GM11168 (cell line): ENCODE measurements at regions not wholly inside any gene's neighbourhood (a gene's known extent, or its start where the extent isn't known, plus 50 kb on each side); places are given as distances from the start of the nearest gene placed in this dataset.

Source experiments
- in situ Hi-C: fragments of 300-500 bp; cut with MboI; formaldehyde crosslinking; loops from one replicate; pipeline ENCODE4 v1.12.0; 2022; ENCODE audit warnings: low sequenced_read_pairs; ENCODE audit not compliant: unreplicated experiment

DNA sequence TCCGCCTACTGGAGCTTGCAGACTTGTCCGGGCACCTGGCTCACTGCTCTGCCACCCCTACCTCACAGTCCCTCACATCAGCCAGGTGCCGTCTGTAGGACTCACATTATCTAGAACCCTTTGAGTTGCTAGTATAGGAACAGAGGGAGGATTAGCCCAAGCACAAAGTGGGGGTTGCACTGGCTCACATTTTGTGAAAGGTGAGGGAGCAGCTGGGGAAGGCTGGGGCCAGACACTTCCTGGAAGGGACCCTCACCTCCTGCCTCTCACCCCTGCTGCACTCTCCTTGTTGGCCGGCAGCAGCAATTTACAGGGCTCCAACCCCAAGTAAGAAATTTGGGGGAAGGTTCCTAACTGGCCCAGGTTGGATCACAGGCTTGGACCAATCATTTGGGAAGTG, 1031.6 kb downstream of the BCL11B start:
- in situ Hi-C loops, result no loop called here

DNA sequence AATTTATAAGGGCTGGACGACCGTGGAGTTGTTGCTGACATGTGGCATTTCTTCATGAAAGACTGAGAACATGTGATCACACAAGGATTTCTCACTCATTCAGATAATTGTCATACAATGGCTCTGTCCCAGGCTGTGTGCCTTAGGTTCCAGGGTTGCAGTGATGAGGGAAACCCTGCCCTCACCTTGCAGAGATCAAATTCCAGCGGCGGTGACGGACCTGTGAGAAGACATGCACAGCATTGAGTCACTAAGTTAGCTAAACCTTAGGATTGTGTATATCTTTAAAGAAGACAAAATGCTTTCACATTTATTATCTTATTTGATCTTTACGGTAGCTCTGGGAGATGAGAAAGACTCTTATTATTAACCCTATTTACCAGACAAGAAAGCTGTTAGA, 1029.1 kb downstream of the BCL11B start:
- in situ Hi-C loops, result no loop called here

GRCh38 chr14:98243332-98243731, 1028.7 kb downstream of the BCL11B start:
- in situ Hi-C loops, result no loop called here

GRCh38 chr14:98244162-98244948, 1027.6 kb downstream of the BCL11B start:
- in situ Hi-C loops, result no loop called here

DNA sequence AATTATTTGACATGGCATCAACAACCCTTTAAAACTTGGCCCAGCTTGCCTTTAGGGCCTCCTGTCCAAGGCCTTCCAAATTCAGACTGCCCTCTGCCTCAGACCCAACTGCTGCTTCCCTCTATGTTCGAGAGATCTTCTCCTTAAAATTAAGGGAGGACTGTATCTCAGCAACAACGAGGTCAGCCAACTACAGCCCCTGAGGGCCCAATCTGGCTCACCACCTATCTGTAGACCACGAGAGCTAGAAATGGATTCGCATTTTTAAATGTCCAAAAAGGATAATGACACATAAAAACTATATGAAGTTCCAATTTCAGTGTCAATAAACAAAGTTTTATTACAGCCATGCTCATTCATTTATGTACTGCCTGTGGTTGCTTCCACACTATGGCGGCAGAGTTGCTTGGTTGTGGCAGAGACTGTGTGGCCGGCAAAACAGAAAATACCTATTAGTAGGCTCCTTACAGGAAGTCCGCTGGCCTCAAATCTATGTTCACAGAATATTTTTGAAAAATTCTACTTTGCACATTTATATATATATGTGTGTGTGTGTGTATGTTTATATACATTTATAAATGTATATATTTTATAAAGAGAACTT, 1026.9 kb downstream of the BCL11B start:
- in situ Hi-C loops, result no loop called here

GRCh38 chr14:98249057-98249456, 1022.9 kb downstream of the BCL11B start:
- in situ Hi-C loops, result no loop called here

DNA sequence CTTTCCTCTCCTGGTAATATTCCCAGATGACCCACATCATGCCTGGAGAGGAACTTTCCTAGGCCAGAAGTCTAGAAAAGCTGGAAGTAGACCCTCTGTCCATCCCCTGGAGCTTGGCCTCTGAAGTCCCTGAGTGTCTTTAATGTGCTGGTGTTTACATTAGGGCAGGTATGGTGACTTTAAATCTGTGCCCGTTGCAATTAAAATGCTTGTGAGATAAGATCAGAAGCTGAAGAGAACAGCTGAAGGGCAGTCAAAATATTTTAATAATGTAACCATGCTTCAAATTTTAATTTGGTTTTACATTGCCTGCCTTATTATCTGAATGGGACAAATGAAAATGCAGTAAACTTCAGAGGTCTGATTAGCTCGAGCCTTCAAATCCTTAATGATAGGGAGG, 1022.5 kb downstream of the BCL11B start:
- in situ Hi-C loops, result no loop called here

GRCh38 chr14:98252820-98253219, 1019.2 kb downstream of the BCL11B start:
- in situ Hi-C loops, result no loop called here

- in situ Hi-C loops, result no loop called here
Observed at GRCh38 chr14:98259881-98260280, 1012.1 kb downstream of the BCL11B start.

GRCh38 chr14:98262566-98262965, 1009.4 kb downstream of the BCL11B start:
- in situ Hi-C loops, result no loop called here

DNA sequence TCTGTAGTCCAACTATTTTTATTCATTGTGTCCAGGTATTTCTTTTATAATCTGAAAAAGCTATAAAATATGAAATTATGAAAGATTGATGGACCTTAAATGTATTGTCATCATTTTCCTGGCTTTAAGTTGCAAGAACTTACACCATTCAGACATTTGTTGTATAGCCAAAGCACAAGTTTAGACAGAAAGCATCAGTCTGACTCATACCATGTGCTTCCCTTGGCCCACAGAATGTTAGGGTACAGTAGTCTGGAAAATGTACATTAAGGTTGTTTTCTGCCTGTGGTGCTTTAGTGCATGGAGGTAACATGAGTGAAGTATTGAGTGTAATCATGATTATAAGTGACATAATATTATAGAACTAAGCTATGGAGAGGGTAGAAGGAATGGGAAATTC, 1002.5 kb downstream of the BCL11B start:
- in situ Hi-C loops, result no loop called here

GRCh38 chr14:98270201-98270600, 1001.8 kb downstream of the BCL11B start:
- in situ Hi-C loops, result no loop called here

DNA sequence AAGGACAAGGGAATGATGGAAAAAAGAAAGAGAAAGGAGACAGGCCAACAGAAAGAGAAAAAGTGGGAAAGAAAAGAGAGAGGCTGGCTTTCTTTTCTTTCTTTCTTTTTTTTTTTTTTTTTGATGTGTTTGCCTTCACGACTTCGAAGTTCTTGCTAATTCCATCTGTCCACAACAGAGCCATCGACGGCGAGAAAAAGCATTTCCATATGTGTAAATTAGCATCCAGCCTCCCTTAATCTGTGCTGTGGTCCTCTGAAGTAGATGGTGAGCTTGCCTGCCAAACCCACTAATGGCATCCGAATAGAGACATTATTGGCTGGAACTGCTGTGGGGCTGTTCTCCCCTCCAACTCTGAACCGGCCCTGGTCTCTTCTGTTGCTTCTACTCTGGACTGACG, 997.4 kb downstream of the BCL11B start:
- in situ Hi-C loops, result no loop called here

DNA sequence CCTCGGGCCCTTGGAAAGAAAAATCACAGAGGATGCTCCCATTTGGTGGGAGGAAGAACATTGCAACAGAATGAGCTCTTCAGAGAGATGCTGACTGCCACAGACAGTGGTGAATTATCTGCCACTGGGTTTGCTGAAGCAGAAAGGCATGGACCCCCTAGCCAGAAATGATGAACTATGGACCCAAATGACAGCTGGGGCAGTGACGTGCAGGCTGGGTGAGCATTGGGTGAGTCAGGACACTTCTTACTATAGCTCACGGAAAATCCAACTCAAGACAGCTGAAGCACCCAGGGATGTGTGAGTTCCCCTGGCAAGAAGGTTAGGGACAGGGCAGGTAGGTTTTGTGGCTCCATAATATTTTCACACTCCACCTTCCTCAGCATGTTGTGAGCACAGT, 993.2 kb downstream of the BCL11B start:
- in situ Hi-C loops, result no loop called here

DNA sequence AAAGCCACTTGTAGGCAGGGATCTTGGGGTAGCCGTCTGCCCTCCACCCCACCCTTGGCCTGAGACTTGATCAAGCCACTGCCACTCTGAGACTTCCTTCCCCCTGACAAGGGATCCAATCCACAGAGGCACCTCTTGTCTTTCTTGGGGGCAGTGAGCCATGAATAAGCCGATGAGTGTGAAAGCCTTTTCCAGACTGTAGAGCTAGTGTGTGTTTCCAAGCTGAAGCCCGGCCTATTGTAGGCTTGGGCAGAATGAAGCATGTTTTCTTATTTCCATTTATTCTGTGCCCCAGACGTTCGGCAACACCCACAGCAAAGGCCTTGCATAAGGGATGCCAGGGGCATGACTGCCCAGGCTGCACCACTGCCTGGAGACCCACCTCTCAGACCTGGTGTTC, 991.6 kb downstream of the BCL11B start:
- in situ Hi-C loops, result no loop called here

GRCh38 chr14:98288825-98289224, 983.2 kb downstream of the BCL11B start:
- in situ Hi-C loops, result no loop called here

- in situ Hi-C loops, result no loop called here
Observed at GRCh38 chr14:98290596-98290995, 981.4 kb downstream of the BCL11B start.

DNA sequence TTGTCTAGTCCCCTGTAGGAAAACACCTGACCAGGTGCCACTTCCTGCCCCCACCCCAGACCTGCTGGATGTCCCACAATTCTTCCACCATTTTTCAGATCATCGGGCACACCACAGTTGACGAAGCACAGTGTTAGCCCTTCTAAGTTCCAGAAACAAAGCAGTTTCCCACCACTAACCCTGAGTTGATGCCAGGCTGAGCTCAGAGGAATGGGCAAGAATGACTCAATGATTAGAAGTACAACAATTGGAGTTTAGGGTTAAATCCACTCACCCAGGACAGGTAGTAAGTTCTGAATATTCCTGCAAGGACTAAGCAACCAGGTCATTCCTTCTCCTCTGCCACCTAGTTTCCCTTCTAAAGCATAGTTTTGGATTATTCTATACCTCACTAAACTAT, 979.8 kb downstream of the BCL11B start:
- in situ Hi-C loops, result no loop called here

DNA sequence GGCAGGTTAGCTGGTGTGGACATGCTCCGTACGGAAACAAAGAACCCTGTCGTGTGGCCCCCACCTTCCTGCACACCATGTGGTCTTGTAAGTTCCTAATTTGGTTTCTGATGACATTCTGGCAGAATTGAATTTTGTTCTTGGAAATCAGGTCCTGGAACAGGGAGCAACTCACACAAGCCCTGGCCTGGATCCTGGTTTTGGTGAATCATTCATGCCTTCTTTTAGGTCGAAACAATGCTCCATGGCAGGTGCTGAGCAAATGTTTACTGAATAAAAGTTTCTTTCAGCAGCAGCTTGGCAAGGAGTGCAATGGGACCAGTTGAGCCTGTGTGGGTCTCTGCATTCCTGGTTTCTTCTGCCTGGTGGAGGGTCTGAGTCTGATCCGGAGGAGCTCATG, 978.4 kb downstream of the BCL11B start:
- in situ Hi-C loops, result no loop called here

- in situ Hi-C loops, result no loop called here
Observed at GRCh38 chr14:98296895-98297294, 975.1 kb downstream of the BCL11B start.

GRCh38 chr14:98297567-98297966, 974.4 kb downstream of the BCL11B start:
- in situ Hi-C loops, result no loop called here
